ENCODE measurements at regions not wholly inside any gene's neighbourhood (a gene's known extent, or its start where the extent isn't known, plus 50 kb on each side); places are given as distances from the start of the nearest gene placed in this dataset.

DNA sequence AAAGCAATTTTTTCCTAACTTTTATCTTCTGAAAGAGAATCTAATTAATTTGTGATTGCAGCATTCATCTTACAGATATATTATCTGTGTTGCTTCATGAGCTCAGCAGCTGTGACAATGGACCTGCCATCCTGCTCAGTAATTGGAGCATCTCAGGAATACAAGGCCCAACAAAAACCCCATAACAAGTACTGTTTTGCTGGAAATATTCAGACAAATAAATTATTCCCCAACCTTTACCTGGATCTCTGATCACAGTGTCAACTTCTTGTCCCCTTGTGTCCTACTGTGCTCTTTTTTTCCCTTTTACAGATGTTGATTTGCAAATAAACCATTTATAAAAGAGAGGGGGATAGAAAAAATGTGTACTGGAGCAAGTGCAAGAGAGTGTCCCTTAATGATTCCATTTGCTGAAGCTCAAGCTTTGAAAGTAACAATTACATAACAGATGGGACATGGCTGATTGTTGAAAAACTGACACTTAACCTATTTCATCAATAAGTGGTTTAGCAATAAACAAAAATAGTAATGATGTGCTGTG is 1063.4 kb upstream of the GHITM start:
- TF ChIP-seq CTCF (IDR thresholded peaks at IDR 0.05), result no peak

DNA sequence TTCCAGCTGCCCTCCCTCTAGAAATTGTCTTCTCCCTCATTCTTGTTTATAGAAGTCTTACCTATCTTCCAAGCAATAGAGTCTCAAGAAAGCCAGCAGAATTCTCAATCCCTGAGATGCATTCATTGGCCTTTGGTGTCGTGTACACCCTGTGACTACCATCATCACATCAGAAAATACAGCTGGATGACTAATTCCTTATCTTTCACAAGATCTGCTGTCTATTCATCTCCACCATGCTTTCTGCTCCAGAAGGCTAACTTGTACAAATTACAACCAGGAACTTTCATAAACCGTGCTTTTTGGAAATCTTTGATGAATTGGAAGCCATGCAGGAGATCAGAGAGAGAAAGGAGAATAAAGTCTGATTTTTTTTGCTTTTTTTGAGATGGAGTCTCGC is 1062.9 kb upstream of the GHITM start:
- TF ChIP-seq CTCF (IDR thresholded peaks at IDR 0.05), result no peak

- no peak for TF ChIP-seq CTCF (IDR thresholded peaks at IDR 0.05)
Measured at GRCh38 chr10:83078160-83078559, 1061.1 kb upstream of the GHITM start.

GRCh38 chr10:83078645-83079044 is 1060.7 kb upstream of the GHITM start:
- no peak for TF ChIP-seq CTCF (IDR thresholded peaks at IDR 0.05)

- TF ChIP-seq CTCF (IDR thresholded peaks at IDR 0.05), result no peak
Measured at GRCh38 chr10:83083831-83084230, 1055.5 kb upstream of the GHITM start.

DNA sequence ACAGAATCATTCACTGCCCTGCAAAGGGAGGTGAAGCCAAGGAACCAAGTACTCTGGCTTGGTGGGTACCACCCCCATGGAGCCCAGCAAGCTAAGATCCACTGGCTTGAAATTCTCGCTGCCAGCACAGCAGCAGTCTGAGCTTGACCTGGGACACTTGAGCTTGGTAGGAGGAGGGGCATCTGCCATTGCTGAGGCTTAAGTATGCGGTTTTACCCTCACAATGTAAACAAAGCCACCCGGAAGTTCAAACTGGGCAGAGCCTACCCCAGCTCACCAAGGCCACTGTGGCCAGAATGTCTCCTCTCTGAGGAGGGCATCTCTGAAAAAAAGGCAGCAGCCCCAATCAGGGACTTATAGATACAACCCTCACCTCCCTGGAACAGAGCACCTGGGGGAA is 1050.0 kb upstream of the GHITM start:
- no peak for TF ChIP-seq CTCF (IDR thresholded peaks at IDR 0.05)

GRCh38 chr10:83104616-83105015 is 1034.7 kb upstream of the GHITM start:
- TF ChIP-seq CTCF (IDR thresholded peaks at IDR 0.05), result no peak
